Neural cell (in vitro differentiated cells): ENCODE measurements at regions not wholly inside any gene's neighbourhood (a gene's known extent, or its start where the extent isn't known, plus 50 kb on each side); places are given as distances from the start of the nearest gene placed in this dataset.

Experiments used
- H2AFZ ChIP-seq: fragments of 200-600, 300-800 bp; sonication (generic), shearing (Covaris generic); 2 replicates; pipeline ENCODE4 v1.6.0; 2014; ENCODE audit warnings: low read depth, mild to moderate bottlenecking, antibody characterized with exemption, low read length, moderate library complexity
- H3F3A ChIP-seq: fragments of 200-600 bp; shearing (Covaris generic); 2 replicates; pipeline ENCODE4 v1.6.1; 2016; ENCODE audit warnings: mild to moderate bottlenecking, moderate library complexity, mixed read lengths, antibody characterized with exemption, low read length; ENCODE audit not compliant: insufficient read depth, poor library complexity, severe bottlenecking
- H3K27ac ChIP-seq: fragments of 200-600, 300-800 bp; sonication (generic), shearing (Covaris generic); 2 replicates; pipeline ENCODE4 v1.5.1; 2014; ENCODE audit warnings: mild to moderate bottlenecking, low read length, moderate library complexity
- H3K27me3 ChIP-seq: fragments of 300-800, 200-600 bp; sonication (generic), shearing (Covaris generic); 2 replicates; pipeline ENCODE4 v1.6.0; 2014; ENCODE audit warnings: mild to moderate bottlenecking, low read depth, low read length, moderate library complexity; ENCODE audit not compliant: insufficient read depth
- H3K36me3 ChIP-seq: fragments of 300-800, 200-600 bp; sonication (generic), shearing (Covaris generic); 2 replicates; pipeline ENCODE4 v1.5.1; 2014; ENCODE audit warnings: mild to moderate bottlenecking, antibody characterized with exemption, low read length, moderate library complexity; ENCODE audit not compliant: insufficient read depth
- H3K4me2 ChIP-seq: fragments of 300-800, 200-600 bp; sonication (generic), shearing (Covaris generic); 2 replicates; pipeline ENCODE4 v1.6.0; 2014; ENCODE audit warnings: mild to moderate bottlenecking, low read length
- H3K4me3 ChIP-seq: fragments of 300-800, 200-600 bp; sonication (generic), shearing (Covaris generic); 2 replicates; pipeline ENCODE4 v1.5.1; 2014; ENCODE audit warnings: mild to moderate bottlenecking, low read length, moderate library complexity
- H3K79me2 ChIP-seq: fragments of 200-600 bp; shearing (Covaris generic); replicated peaks from 2 replicates; pipeline ENCODE4 v1.6.0; 2014; ENCODE audit warnings: mild to moderate bottlenecking, low read length, moderate library complexity; ENCODE audit not compliant: insufficient read depth
- H3K9ac ChIP-seq: fragments of 300-800, 200-600 bp; sonication (generic), shearing (Covaris generic); 2 replicates; pipeline ENCODE4 v1.6.1; 2016; ENCODE audit warnings: mild to moderate bottlenecking, low read length, mixed read lengths
- H3K9me2 ChIP-seq: fragments of 200-600 bp; shearing (Covaris generic); 2 replicates; pipeline ENCODE4 v1.6.1; 2016; ENCODE audit warnings: mild to moderate bottlenecking, low read length, mixed read lengths; ENCODE audit not compliant: insufficient read depth
- H3K9me3 ChIP-seq: fragments of 200-600, 300-800 bp; sonication (generic), shearing (Covaris generic); 2 replicates; pipeline ENCODE4 v1.6.1; 2016; ENCODE audit warnings: mild to moderate bottlenecking, mixed run types, low read length, moderate library complexity, mixed read lengths
- H4K20me1 ChIP-seq: fragments of 200-600 bp; shearing (Covaris generic); 2 replicates; pipeline ENCODE4 v1.6.1; 2016; ENCODE audit warnings: mild to moderate bottlenecking, mixed run types; ENCODE audit not compliant: insufficient read depth
- EP300 ChIP-seq: fragments of 450-650 bp; conservative IDR thresholded peaks from 2 replicates; pipeline ENCODE4 v1.6.1; 2014; ENCODE audit warnings: antibody characterized with exemption, mild to moderate bottlenecking, moderate library complexity; ENCODE audit not compliant: poor library complexity, severe bottlenecking
- EZH2 ChIP-seq: fragments of 200-600, 300-800 bp; shearing (Covaris generic), sonication (generic); IDR thresholded peaks from 2 replicates; pipeline ENCODE4 v1.6.1; 2014; ENCODE audit warnings: antibody characterized with exemption, low read length, borderline replicate concordance, mild to moderate bottlenecking; ENCODE audit not compliant: insufficient read depth, poor library complexity, severe bottlenecking
- MXI1 ChIP-seq: fragments of 450-650 bp; conservative IDR thresholded peaks from 2 replicates; pipeline ENCODE4 v1.6.1; 2014; ENCODE audit warnings: antibody characterized with exemption, mild to moderate bottlenecking; ENCODE audit not compliant: poor library complexity, severe bottlenecking
- POLR2AphosphoS5 ChIP-seq: IDR thresholded peaks from 2 replicates; pipeline ENCODE4 v1.6.1; 2012
- RAD21 ChIP-seq: fragments of 450-650 bp; conservative IDR thresholded peaks from 2 replicates; pipeline ENCODE4 v1.6.1; 2014; ENCODE audit warnings: antibody characterized with exemption, mild to moderate bottlenecking, moderate library complexity
- SMC3 ChIP-seq: fragments of 450-650 bp; conservative IDR thresholded peaks from 2 replicates; pipeline ENCODE4 v1.6.1; 2014; ENCODE audit warnings: antibody characterized with exemption, mild to moderate bottlenecking, moderate library complexity; ENCODE audit not compliant: poor library complexity
- TAF1 ChIP-seq: IDR thresholded peaks from 2 replicates; pipeline ENCODE4 v1.6.1; 2012; ENCODE audit warnings: low read depth
- TF ChIP-seq, protein P1 (sequence below): fragments of 450-650 bp; IDR thresholded peaks from 2 replicates; pipeline ENCODE4 v1.5.1; 2014; ENCODE audit warnings: antibody characterized with exemption, mild to moderate bottlenecking, moderate library complexity; ENCODE audit not compliant: poor library complexity, severe bottlenecking
- TF ChIP-seq, protein P2 (sequence below): IDR thresholded peaks from 2 replicates; pipeline ENCODE4 v1.6.1; 2012; ENCODE audit warnings: borderline replicate concordance

DNA sequence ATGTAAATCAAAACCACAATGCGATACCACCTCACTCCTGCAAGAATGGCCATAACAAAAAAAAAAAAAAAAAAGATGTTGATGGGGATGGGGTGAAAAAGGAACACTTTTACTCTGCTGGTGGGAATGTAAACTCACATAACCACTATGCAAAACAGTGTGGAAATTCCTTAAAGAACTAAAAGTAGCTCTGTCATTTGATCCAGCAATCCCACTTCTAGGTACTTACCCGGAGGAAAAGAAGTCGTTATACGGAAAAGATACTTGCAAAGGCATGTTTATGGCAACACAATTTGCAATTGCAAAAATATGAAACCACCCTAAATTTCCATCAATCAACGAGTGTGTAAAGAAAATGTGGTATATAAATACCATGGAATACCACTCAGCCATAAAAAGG is 205.0 kb downstream of the TENT4A start:
- TF ChIP-seq EZH2 (no peak), RAD21 (no peak), EP300 (no peak), SMC3 (no peak), POLR2AphosphoS5 (no peak), TAF1 (no peak), MXI1 (no peak)
- TF ChIP-seq, protein P1, sequence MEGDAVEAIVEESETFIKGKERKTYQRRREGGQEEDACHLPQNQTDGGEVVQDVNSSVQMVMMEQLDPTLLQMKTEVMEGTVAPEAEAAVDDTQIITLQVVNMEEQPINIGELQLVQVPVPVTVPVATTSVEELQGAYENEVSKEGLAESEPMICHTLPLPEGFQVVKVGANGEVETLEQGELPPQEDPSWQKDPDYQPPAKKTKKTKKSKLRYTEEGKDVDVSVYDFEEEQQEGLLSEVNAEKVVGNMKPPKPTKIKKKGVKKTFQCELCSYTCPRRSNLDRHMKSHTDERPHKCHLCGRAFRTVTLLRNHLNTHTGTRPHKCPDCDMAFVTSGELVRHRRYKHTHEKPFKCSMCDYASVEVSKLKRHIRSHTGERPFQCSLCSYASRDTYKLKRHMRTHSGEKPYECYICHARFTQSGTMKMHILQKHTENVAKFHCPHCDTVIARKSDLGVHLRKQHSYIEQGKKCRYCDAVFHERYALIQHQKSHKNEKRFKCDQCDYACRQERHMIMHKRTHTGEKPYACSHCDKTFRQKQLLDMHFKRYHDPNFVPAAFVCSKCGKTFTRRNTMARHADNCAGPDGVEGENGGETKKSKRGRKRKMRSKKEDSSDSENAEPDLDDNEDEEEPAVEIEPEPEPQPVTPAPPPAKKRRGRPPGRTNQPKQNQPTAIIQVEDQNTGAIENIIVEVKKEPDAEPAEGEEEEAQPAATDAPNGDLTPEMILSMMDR = no peak
- TF ChIP-seq, protein P2, sequence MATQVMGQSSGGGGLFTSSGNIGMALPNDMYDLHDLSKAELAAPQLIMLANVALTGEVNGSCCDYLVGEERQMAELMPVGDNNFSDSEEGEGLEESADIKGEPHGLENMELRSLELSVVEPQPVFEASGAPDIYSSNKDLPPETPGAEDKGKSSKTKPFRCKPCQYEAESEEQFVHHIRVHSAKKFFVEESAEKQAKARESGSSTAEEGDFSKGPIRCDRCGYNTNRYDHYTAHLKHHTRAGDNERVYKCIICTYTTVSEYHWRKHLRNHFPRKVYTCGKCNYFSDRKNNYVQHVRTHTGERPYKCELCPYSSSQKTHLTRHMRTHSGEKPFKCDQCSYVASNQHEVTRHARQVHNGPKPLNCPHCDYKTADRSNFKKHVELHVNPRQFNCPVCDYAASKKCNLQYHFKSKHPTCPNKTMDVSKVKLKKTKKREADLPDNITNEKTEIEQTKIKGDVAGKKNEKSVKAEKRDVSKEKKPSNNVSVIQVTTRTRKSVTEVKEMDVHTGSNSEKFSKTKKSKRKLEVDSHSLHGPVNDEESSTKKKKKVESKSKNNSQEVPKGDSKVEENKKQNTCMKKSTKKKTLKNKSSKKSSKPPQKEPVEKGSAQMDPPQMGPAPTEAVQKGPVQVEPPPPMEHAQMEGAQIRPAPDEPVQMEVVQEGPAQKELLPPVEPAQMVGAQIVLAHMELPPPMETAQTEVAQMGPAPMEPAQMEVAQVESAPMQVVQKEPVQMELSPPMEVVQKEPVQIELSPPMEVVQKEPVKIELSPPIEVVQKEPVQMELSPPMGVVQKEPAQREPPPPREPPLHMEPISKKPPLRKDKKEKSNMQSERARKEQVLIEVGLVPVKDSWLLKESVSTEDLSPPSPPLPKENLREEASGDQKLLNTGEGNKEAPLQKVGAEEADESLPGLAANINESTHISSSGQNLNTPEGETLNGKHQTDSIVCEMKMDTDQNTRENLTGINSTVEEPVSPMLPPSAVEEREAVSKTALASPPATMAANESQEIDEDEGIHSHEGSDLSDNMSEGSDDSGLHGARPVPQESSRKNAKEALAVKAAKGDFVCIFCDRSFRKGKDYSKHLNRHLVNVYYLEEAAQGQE = no peak
- no peak overlapping the region for H3K4me2 ChIP-seq
- no peak overlapping the region for H3K27ac ChIP-seq
- H3K4me3 ChIP-seq = no peak overlapping the region
- H3K27me3 ChIP-seq = no peaks in the 10 kb centered on the region
- H3F3A ChIP-seq = no peaks in the 10 kb centered on the region
- no peaks in the 10 kb centered on the region for H4K20me1 ChIP-seq
- no peaks in the 10 kb centered on the region for H3K36me3 ChIP-seq
- no peak overlapping the region for H2AFZ ChIP-seq
- no peaks in the 10 kb centered on the region for H3K79me2 ChIP-seq
- no peak overlapping the region for H3K9ac ChIP-seq
- H3K9me2 ChIP-seq = no peaks in the 10 kb centered on the region
- H3K9me3 ChIP-seq = no peaks in the 10 kb centered on the region

DNA sequence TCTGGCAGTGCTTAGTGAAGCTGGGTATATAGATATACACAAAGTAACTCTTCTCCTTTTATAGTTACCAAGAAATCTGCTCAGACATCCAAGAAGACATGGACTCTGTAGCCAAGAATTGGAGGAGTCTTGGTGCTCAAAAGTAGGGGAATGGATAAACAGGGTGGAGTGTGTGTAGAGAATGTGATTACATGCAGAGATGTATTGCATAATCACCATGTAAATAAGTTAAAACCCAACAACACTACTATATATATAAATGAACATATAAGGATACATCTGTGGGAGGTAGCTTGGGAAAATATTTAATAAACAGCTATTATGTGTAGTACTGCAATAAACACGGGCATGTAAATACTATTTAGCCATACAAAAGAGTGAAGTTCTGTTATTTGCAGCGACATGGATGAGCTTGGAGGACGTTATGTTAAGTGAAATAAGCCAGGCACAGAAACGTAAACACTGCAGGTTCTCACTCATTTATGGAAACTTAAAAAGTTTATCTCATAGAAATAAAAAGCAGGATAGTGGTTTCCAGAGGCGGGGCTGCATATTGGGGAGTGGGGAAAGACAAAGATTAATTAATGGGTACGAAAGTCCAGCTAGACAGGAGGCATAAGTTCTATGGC is 207.5 kb downstream of the TENT4A start:
- H3K9me3 ChIP-seq = no peaks in the 10 kb centered on the region
- H3F3A ChIP-seq = no peaks in the 10 kb centered on the region
- H3K27ac ChIP-seq = no peak overlapping the region
- H3K27me3 ChIP-seq = no peaks in the 10 kb centered on the region
- no peaks in the 10 kb centered on the region for H4K20me1 ChIP-seq
- no peaks in the 10 kb centered on the region for H3K9me2 ChIP-seq
- TF ChIP-seq MXI1 (no peak), RAD21 (no peak), TAF1 (no peak), EP300 (no peak), SMC3 (no peak), POLR2AphosphoS5 (no peak), EZH2 (no peak)
- TF ChIP-seq, protein P1 = no peak
- TF ChIP-seq, protein P2 = no peak
- no peak overlapping the region for H3K4me3 ChIP-seq
- no peak overlapping the region for H3K4me2 ChIP-seq
- no peak overlapping the region for H3K9ac ChIP-seq
- H3K36me3 ChIP-seq = no peaks in the 10 kb centered on the region
- H3K79me2 ChIP-seq = no peaks in the 10 kb centered on the region
- H2AFZ ChIP-seq = no peak overlapping the region
